C1 segment of cervical spinal cord (tissue), 14 donors: ENCODE measurements at regions not wholly inside any gene's neighbourhood (a gene's known extent, or its start where the extent isn't known, plus 50 kb on each side); places are given as distances from the start of the nearest gene placed in this dataset.

Experiments used
- DNase-seq, 14 donors: peaks; one replicate each; lab custom pipeline; 2025; lab: John Stamatoyannopoulos, UW

GRCh38 chr4:181308476-181309312, 934.5 kb upstream of the TENM3 start:
- DNase-seq = no peak

GRCh38 chr4:181312066-181312465, 931.1 kb upstream of the TENM3 start:
- DNase-seq = no peak

GRCh38 chr4:181319629-181320028, 923.6 kb upstream of the TENM3 start:
- no peak for DNase-seq

- DNase-seq = no peak
Observed at GRCh38 chr4:181323061-181323460, 920.1 kb upstream of the TENM3 start.

GRCh38 chr4:181330654-181331201, 912.5 kb upstream of the TENM3 start:
- DNase-seq = no peak

GRCh38 chr4:181331214-181331613, 912.0 kb upstream of the TENM3 start:
- DNase-seq = no peak

GRCh38 chr4:181345931-181346330, 897.3 kb upstream of the TENM3 start:
- DNase-seq = no peak

- no peak for DNase-seq
Observed at GRCh38 chr4:181350615-181351415, 892.4 kb upstream of the TENM3 start.

GRCh38 chr4:181364504-181364903, 878.7 kb upstream of the TENM3 start:
- DNase-seq = no peak

GRCh38 chr4:181365671-181366070, 877.5 kb upstream of the TENM3 start:
- no peak for DNase-seq

GRCh38 chr4:181372014-181372413, 871.2 kb upstream of the TENM3 start:
- no peak for DNase-seq

GRCh38 chr4:181376058-181376457, 867.1 kb upstream of the TENM3 start:
- DNase-seq = no peak

- no peak for DNase-seq
Observed at GRCh38 chr4:181388061-181388460, 855.1 kb upstream of the TENM3 start.

GRCh38 chr4:181416966-181417365, 826.2 kb upstream of the TENM3 start:
- DNase-seq = no peak

GRCh38 chr4:181418496-181418895, 824.7 kb upstream of the TENM3 start:
- DNase-seq = no peak

GRCh38 chr4:181420950-181421349, 822.3 kb upstream of the TENM3 start:
- no peak for DNase-seq

GRCh38 chr4:181424362-181425016, 818.7 kb upstream of the TENM3 start:
- DNase-seq = no peak

- DNase-seq = no peak
Observed at GRCh38 chr4:181427076-181427475, 816.1 kb upstream of the TENM3 start.

GRCh38 chr4:181431006-181431405, 812.2 kb upstream of the TENM3 start:
- no peak for DNase-seq

- DNase-seq = no peak
Observed at GRCh38 chr4:181431661-181432060, 811.5 kb upstream of the TENM3 start.

- no peak for DNase-seq
Observed at GRCh38 chr4:181432335-181432734, 810.9 kb upstream of the TENM3 start.

- no peak for DNase-seq
Observed at GRCh38 chr4:181437895-181438294, 805.3 kb upstream of the TENM3 start.
